GM21381 (cell line): ENCODE measurements at regions not wholly inside any gene's neighbourhood (a gene's known extent, or its start where the extent isn't known, plus 50 kb on each side); places are given as distances from the start of the nearest gene placed in this dataset.
A peak's percentile ranks its signal among the peaks of the same experiment; 100 is the strongest.
"Not testable (repeated sequence)": the region's sequence is repeated elsewhere in the genome, so short reads cannot be mapped to it uniquely, and the experiment has no call there.

Experiments
- ATAC-seq: cut with Tn5 transposase; IDR thresholded peaks from one replicate; pipeline ENCODE4 v1.9.1; 2021; ENCODE audit warnings: mild to moderate bottlenecking, moderate library complexity; ENCODE audit not compliant: unreplicated experiment

GRCh38 chr2:198917926-198918720, 539.6 kb downstream of the SATB2 start:
- ATAC-seq = no peak

GRCh38 chr2:198917275-198917674, 540.5 kb downstream of the SATB2 start:
- ATAC-seq = no peak

- ATAC-seq = no peak
Observed at GRCh38 chr2:198916548-198917080, 541.1 kb downstream of the SATB2 start.

GRCh38 chr2:198913394-198914152, 544.2 kb downstream of the SATB2 start:
- ATAC-seq = peak; percentile 98

- ATAC-seq = no peak
Observed at GRCh38 chr2:198909525-198910267, 548.0 kb downstream of the SATB2 start.

- ATAC-seq = no peak
Observed at GRCh38 chr2:198905881-198906612, 551.7 kb downstream of the SATB2 start.

GRCh38 chr2:198901894-198902293, 555.8 kb downstream of the SATB2 start:
- ATAC-seq = no peak

GRCh38 chr2:198900141-198900540, 557.6 kb downstream of the SATB2 start:
- no peak for ATAC-seq

GRCh38 chr2:198890490-198890889, 567.2 kb downstream of the SATB2 start:
- peak; percentile 85 for ATAC-seq

- ATAC-seq = no peak
Observed at GRCh38 chr2:198883604-198884003, 574.1 kb downstream of the SATB2 start.

- ATAC-seq = no peak
Observed at GRCh38 chr2:198880986-198881385, 576.8 kb downstream of the SATB2 start.

- no peak for ATAC-seq
Observed at GRCh38 chr2:198880421-198880820, 577.3 kb downstream of the SATB2 start.

GRCh38 chr2:198874472-198874858, 583.3 kb downstream of the SATB2 start:
- ATAC-seq = peak; percentile 67

GRCh38 chr2:198873503-198874471, 584.0 kb downstream of the SATB2 start:
- peak; percentile 8 for ATAC-seq

GRCh38 chr2:198863655-198864054, 594.1 kb downstream of the SATB2 start:
- ATAC-seq = no peak

GRCh38 chr2:198861080-198861479, 596.7 kb downstream of the SATB2 start:
- no peak for ATAC-seq

- ATAC-seq = no peak
Observed at GRCh38 chr2:198857246-198857645, 600.5 kb downstream of the SATB2 start.

GRCh38 chr2:198855746-198856145, 602.0 kb downstream of the SATB2 start:
- not testable (repeated sequence) for ATAC-seq

GRCh38 chr2:198852248-198852647, 605.5 kb downstream of the SATB2 start:
- no peak for ATAC-seq
